Trophoblast cell (in vitro differentiated cells and primary cell): ENCODE measurements at regions not wholly inside any gene's neighbourhood (a gene's known extent, or its start where the extent isn't known, plus 50 kb on each side); places are given as distances from the start of the nearest gene placed in this dataset.

Experiments
- DNase-seq, 2 donors: peaks; one replicate each; pipeline ENCODE4 v3.0.0-alpha.2; 2016
- H2AFZ ChIP-seq: 2 replicates; pipeline ENCODE4 v1.6.1; 2013; ENCODE audit warnings: low read length, moderate library complexity, mild to moderate bottlenecking; ENCODE audit not compliant: insufficient read depth, poor library complexity
- H2AK5ac ChIP-seq: 2 replicates; pipeline ENCODE4 v1.6.1; 2013; ENCODE audit warnings: mild to moderate bottlenecking, low read length
- H2BK120ac ChIP-seq: 2 replicates; pipeline ENCODE4 v1.6.1; 2013; ENCODE audit warnings: low read length, mild to moderate bottlenecking, moderate library complexity; ENCODE audit not compliant: insufficient read depth, poor library complexity
- H2BK12ac ChIP-seq: 2 replicates; pipeline ENCODE4 v1.6.1; 2013; ENCODE audit warnings: mild to moderate bottlenecking, low read length, moderate library complexity
- H2BK5ac ChIP-seq: 2 replicates; pipeline ENCODE4 v1.6.1; 2013; ENCODE audit warnings: low read length, low read depth, moderate library complexity, mild to moderate bottlenecking; ENCODE audit not compliant: poor library complexity
- H3K14ac ChIP-seq: 2 replicates; pipeline ENCODE4 v1.6.1; 2013; ENCODE audit warnings: mild to moderate bottlenecking, low read length
- H3K18ac ChIP-seq: 2 replicates; pipeline ENCODE4 v1.6.1; 2013; ENCODE audit warnings: mild to moderate bottlenecking, low read length
- H3K23ac ChIP-seq: 2 replicates; pipeline ENCODE4 v1.6.1; 2013; ENCODE audit warnings: low read length
- H3K27ac ChIP-seq: 2 replicates; pipeline ENCODE4 v1.5.1; 2013; ENCODE audit warnings: low read depth, mild to moderate bottlenecking, inconsistent platforms, low read length, moderate library complexity
- H3K27me3 ChIP-seq: 2 replicates; pipeline ENCODE4 v1.6.1; 2013; ENCODE audit warnings: inconsistent platforms, mild to moderate bottlenecking, low read length, moderate library complexity; ENCODE audit not compliant: insufficient read depth
- H3K36me3 ChIP-seq, 2 experiments: 1 replicate in 1 of 2; 2 replicates in 1 of 2; pipeline ENCODE4 v1.6.1; 2013; ENCODE audit warnings: low read length in 2 of 2, mild to moderate bottlenecking in 2 of 2, moderate library complexity in 1 of 2; ENCODE audit not compliant: insufficient read depth in 2 of 2, control insufficient read depth in 1 of 2
- H3K4ac ChIP-seq: 2 replicates; pipeline ENCODE4 v1.6.1; 2013; ENCODE audit warnings: low read depth, mild to moderate bottlenecking, low read length, moderate library complexity
- H3K4me1 ChIP-seq, 2 experiments: 1 replicate in 1 of 2; 2 replicates in 1 of 2; pipeline ENCODE4 v1.6.1; 2013; ENCODE audit warnings: low read length in 2 of 2, mild to moderate bottlenecking in 2 of 2, moderate library complexity in 1 of 2; ENCODE audit not compliant: insufficient read depth in 2 of 2, control insufficient read depth in 1 of 2
- H3K4me2 ChIP-seq: 2 replicates; pipeline ENCODE4 v1.6.1; 2013; ENCODE audit warnings: inconsistent platforms, mild to moderate bottlenecking, low read length, moderate library complexity
- H3K4me3 ChIP-seq: 2 replicates; pipeline ENCODE4 v1.5.1; 2013; ENCODE audit warnings: mild to moderate bottlenecking, low read depth, low read length, inconsistent platforms
- H3K79me1 ChIP-seq: one replicate; pipeline ENCODE4 v1.6.1; 2013; ENCODE audit warnings: low read length
- H3K79me2 ChIP-seq: 2 replicates; pipeline ENCODE4 v1.6.1; 2013; ENCODE audit warnings: low read length, mild to moderate bottlenecking; ENCODE audit not compliant: control insufficient read depth, insufficient read depth, poor library complexity
- H3K9ac ChIP-seq: 2 replicates; pipeline ENCODE4 v1.6.1; 2013; ENCODE audit warnings: mild to moderate bottlenecking, low read length
- H3K9me3 ChIP-seq: 2 replicates; pipeline ENCODE4 v1.6.1; 2013; ENCODE audit warnings: low read depth, mild to moderate bottlenecking, control low read depth, inconsistent platforms, low read length; ENCODE audit not compliant: insufficient read depth
- H4K12ac ChIP-seq: 2 replicates; pipeline ENCODE4 v1.6.1; 2013; ENCODE audit warnings: low read depth, mild to moderate bottlenecking, low read length, moderate library complexity
- H4K8ac ChIP-seq: 2 replicates; pipeline ENCODE4 v1.6.1; 2013; ENCODE audit warnings: low read depth, mild to moderate bottlenecking, low read length, moderate library complexity
- H4K91ac ChIP-seq: one replicate; pipeline ENCODE4 v1.6.1; 2013; ENCODE audit warnings: low read depth, mild to moderate bottlenecking, low read length, moderate library complexity
- WGBS: extraction: QIAGEN DNeasy Blood & Tissue Kit; methylation state at CpG from one replicate; pipeline ENCODE4 v1.1.7; 2013; ENCODE audit warnings: missing lambda C conversion rate; ENCODE audit not compliant: insufficient read length, insufficient coverage; ENCODE audit errors: extremely low coverage; 5-methylcytosine and 5-hydroxymethylcytosine counted together

GRCh38 chr3:28933337-28933736 is 347.5 kb upstream of the RBMS3 start:
- no peaks in the 10 kb centered on the region for H3K4me1 ChIP-seq
- no peaks in the 10 kb centered on the region for H3K36me3 ChIP-seq
- no peak overlapping the region for H2AFZ ChIP-seq
- H3K79me2 ChIP-seq = no peaks in the 10 kb centered on the region
- no peak overlapping the region for H2BK12ac ChIP-seq
- no peak for DNase-seq
- no peaks in the 10 kb centered on the region for H3K79me1 ChIP-seq
- H2AK5ac ChIP-seq = no peak overlapping the region
- no peak overlapping the region for H3K4me2 ChIP-seq
- no peak overlapping the region for H4K8ac ChIP-seq
- H3K9me3 ChIP-seq = no peaks in the 10 kb centered on the region
- H3K27ac ChIP-seq = no peak overlapping the region
- no peak overlapping the region for H3K4me3 ChIP-seq
- no CpG with 5 or more reads among the region's 4 CpGs for WGBS
- no peaks in the 10 kb centered on the region for H3K27me3 ChIP-seq
- no peak overlapping the region for H4K12ac ChIP-seq
- no peak overlapping the region for H2BK5ac ChIP-seq
- H3K23ac ChIP-seq = no peak overlapping the region
- no peak overlapping the region for H2BK120ac ChIP-seq
- no peak overlapping the region for H4K91ac ChIP-seq
- no peak overlapping the region for H3K9ac ChIP-seq
- H3K4ac ChIP-seq = no peak overlapping the region
- H3K14ac ChIP-seq = no peak overlapping the region
- H3K18ac ChIP-seq = no peak overlapping the region

- no peak for DNase-seq
- Histone ChIP-seq H3K4ac (no peak overlapping the region), H4K8ac (no peak overlapping the region), H4K12ac (no peak overlapping the region), H3K79me1 (no peaks in the 10 kb centered on the region), H3K36me3 (no peaks in the 10 kb centered on the region), H3K23ac (no peak overlapping the region), H3K4me1 (no peaks in the 10 kb centered on the region), H3K27me3 (no peaks in the 10 kb centered on the region), H2BK5ac (no peak overlapping the region), H3K4me2 (no peak overlapping the region), H2BK120ac (no peak overlapping the region), H3K14ac (no peak overlapping the region), H3K27ac (no peak overlapping the region), H3K18ac (no peak overlapping the region), H2AK5ac (no peak overlapping the region), H2AFZ (no peak overlapping the region), H4K91ac (no peak overlapping the region), H3K9me3 (no peaks in the 10 kb centered on the region), H2BK12ac (no peak overlapping the region), H3K9ac (no peak overlapping the region), H3K4me3 (no peak overlapping the region), H3K79me2 (no peaks in the 10 kb centered on the region)
- WGBS = no CpG with 5 or more reads among the region's 3 CpGs
Observed at GRCh38 chr3:28934126-28934813, 346.6 kb upstream of the RBMS3 start.

- no peak overlapping the region for H2BK120ac ChIP-seq
Observed at GRCh38 chr3:28935146-28935545, 345.7 kb upstream of the RBMS3 start.

GRCh38 chr3:28936154-28936553 is 344.7 kb upstream of the RBMS3 start:
- Histone ChIP-seq H2BK120ac (no peak overlapping the region), H2AK5ac (no peak overlapping the region), H3K79me2 (no peaks in the 10 kb centered on the region), H3K79me1 (no peaks in the 10 kb centered on the region), H3K18ac (no peak overlapping the region), H2BK5ac (no peak overlapping the region), H3K9me3 (no peaks in the 10 kb centered on the region), H3K23ac (no peak overlapping the region), H3K9ac (no peak overlapping the region), H3K4me2 (no peak overlapping the region), H4K12ac (no peak overlapping the region), H2AFZ (no peak overlapping the region), H3K36me3 (no peaks in the 10 kb centered on the region), H3K4me3 (no peak overlapping the region), H2BK12ac (no peak overlapping the region), H4K91ac (no peak overlapping the region), H3K27me3 (no peaks in the 10 kb centered on the region), H4K8ac (no peak overlapping the region), H3K4me1 (no peaks in the 10 kb centered on the region), H3K27ac (no peak overlapping the region), H3K14ac (no peak overlapping the region), H3K4ac (no peak overlapping the region)
- DNase-seq = no peak
- WGBS = no CpG with 5 or more reads among the region's 2 CpGs

More at GRCh38 chr3:28935146-28935545, 345.7 kb upstream of the RBMS3 start:
- no peak overlapping the region for H3K4me2 ChIP-seq
- H3K23ac ChIP-seq = no peak overlapping the region
- H3K27ac ChIP-seq = no peak overlapping the region
- H2AK5ac ChIP-seq = no peak overlapping the region
- no peaks in the 10 kb centered on the region for H3K36me3 ChIP-seq
- no peak overlapping the region for H3K4me3 ChIP-seq
- no peak for DNase-seq
- no CpG with 5 or more reads among the region's 2 CpGs for WGBS
- H2BK12ac ChIP-seq = no peak overlapping the region
- H3K4ac ChIP-seq = no peak overlapping the region
- H4K12ac ChIP-seq = no peak overlapping the region
- H3K79me1 ChIP-seq = no peaks in the 10 kb centered on the region
- H3K79me2 ChIP-seq = no peaks in the 10 kb centered on the region
- H2AFZ ChIP-seq = no peak overlapping the region
- H2BK5ac ChIP-seq = no peak overlapping the region
- H3K27me3 ChIP-seq = no peaks in the 10 kb centered on the region
- H4K8ac ChIP-seq = no peak overlapping the region
- no peak overlapping the region for H3K18ac ChIP-seq
- no peaks in the 10 kb centered on the region for H3K9me3 ChIP-seq
- no peak overlapping the region for H3K9ac ChIP-seq
- no peak overlapping the region for H4K91ac ChIP-seq
- no peaks in the 10 kb centered on the region for H3K4me1 ChIP-seq
- H3K14ac ChIP-seq = no peak overlapping the region
